ENCODE measurements at regions not wholly inside any gene's neighbourhood (a gene's known extent, or its start where the extent isn't known, plus 50 kb on each side); places are given as distances from the start of the nearest gene placed in this dataset.

DNA sequence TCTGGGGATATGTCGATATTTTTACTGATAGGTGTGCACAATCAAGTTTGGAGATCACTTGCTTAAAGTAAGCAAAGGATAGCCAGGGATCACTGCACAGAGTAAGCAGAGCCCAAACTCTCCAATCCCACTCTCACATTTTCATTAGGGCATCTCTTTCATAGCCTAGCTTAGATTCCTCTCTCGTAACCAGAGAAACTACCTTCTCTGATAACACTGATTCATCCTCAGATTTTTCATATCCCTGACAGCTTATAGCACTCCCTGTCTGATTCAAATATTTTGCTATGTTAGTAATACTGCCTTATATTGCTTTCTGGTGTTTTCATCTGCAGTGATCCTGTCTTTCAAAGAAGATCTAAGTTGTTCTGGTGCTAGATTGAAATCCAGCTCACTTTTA, 123.7 kb downstream of the CBLL2 start:
- DNase-seq: no peak

DNA sequence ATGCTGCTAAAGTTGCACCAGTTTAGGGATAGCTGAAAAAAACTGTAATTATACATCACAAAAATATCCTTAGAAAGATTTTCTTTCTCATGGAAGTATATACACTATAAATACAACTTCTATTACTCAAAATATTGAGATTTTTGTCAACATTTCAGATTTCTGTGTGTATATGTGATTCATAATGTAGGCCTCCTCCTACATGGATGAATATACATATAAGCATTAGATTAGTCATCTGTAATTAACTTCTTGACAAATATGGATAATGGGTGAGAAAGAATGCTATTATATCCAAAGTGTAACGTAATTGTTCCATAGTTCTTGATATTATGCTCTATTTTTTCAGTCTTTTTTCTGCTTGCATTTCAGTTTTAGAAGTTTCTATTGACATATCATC, 124.9 kb downstream of the CBLL2 start:
- no peak for DNase-seq

DNA sequence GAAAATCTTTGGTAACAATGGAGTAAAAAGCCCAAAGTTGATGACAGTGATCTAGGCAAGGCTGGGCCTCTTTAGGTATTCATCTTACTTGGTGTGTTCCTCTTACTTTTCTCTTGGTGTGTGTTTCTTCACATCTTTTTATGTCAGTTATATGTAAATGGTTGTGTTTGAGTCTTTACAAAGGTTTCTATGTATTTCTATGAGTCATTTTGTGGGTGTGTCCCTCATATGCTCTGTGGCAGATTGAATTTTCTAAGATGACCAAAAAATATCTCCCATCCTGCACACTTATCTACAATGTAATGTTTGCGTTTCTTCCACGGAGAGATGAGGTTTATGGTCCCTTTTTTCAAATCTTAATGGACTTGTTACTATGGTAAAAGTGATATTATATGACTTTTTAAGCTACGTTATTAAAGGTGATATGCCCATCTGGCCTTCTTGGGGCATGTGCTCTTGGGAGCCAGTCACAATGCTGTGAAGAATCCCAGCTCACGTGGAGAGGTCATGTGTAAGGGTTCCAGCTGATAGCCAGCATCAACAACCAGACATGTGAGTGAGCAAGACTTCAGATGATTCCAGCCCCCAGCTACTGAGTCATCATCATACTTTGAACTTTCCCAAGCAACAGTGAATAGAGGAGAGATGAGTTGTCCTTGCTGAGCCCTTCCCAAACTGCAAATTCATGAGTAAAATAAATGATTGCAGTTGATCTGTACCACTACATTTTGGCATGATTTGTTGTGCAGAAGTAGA, 126.9 kb downstream of the CBLL2 start:
- no peak for DNase-seq

DNA sequence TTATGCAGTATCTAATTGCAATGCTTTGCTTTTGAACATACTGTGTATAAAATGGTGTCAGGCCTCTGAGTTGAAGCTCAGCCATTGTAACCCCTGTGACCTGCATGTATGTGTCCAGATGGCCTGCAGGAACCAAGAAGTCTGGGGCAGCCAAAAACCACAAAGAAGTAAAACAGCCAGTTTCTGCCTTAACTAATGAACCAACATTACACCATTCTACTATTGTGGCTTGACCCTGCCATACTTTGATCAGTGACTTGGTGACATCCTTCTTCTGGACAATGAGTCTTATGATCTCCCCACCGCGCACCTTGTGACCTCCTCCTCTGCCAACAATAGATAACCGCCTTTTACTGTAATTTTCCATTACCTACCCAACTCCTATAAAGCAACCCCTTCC, 131.6 kb downstream of the CBLL2 start:
- DNase-seq: no peak

DNA sequence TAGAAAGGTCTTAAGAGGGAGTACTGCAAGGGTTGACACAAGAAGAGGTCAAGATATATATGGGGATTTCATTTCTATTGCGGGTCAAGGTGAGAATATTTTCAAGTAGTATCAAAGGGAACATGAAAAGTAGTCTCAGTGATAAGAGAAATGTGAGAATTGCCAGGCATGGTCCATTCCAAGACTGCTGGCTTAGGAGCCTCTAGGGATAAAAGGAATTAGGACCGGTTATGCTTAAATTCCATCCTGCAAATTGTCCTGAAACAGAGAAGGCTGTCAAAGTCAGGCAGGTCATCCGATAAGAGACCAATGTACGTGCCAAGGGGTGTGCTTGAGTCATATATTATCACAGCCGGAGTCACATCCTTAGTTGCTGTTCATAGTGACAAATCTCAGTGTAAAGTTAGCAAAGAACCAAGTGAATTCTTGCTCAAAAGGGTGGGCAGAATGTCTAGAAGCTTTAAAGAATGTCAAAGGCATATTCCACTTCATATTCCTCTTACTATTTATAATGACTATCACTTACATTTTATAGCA, 133.6 kb downstream of the CBLL2 start:
- no peak for DNase-seq

DNA sequence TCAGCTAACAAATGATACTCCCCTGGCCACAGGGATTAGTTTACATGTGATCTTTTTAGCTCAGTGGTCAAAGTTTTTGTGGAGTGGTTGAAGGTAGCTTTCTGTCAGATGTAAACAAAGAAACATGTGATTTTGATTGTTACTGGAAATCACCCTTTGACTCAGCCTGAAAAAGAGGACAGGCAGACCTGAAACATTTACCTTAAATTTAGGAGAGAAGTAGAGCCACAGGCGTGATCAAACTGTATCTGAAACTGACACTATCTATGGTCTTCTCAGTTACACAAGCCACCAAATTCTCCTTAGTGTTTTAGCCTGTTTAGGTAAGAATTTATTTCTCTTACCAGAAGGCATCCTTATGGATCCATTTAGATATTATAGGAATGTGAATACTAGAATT, 136.7 kb downstream of the CBLL2 start:
- no peak for DNase-seq

DNA sequence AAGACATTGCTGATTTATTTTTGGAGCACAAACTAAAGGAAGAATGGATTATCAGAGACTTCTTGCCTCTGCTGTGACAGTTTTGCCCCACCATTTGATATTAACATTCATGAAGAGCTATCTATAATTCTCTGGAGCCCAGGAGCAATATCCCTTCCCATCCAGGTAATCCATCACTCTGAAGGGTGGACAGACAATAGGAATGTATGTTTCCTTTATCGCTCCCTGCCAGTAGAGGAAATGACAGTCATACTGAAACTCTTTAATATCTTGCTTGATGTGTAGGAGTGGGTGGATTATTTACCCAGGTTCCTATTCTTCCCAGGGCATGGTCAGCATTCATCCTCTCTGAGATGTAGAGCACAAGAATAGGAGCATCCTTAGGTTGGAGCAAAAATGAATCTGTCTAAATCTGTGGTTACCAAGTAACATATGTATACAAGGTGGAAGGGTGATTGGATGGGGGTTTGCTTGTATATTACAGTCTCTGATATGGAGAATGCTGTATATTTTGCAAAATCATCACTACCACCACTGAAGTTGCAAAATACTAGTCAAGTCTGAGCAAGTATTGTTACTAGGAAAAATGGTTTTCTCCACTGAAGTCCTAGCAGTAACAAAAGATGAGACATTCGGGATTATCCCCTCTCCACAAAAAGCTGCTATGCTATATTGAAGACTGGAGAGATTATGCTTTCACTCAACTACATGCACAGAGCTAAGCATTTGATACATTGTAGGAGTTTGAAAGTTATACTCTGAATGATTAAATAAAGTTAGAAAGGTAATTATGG, 151.6 kb downstream of the CBLL2 start:
- DNase-seq: no peak

DNA sequence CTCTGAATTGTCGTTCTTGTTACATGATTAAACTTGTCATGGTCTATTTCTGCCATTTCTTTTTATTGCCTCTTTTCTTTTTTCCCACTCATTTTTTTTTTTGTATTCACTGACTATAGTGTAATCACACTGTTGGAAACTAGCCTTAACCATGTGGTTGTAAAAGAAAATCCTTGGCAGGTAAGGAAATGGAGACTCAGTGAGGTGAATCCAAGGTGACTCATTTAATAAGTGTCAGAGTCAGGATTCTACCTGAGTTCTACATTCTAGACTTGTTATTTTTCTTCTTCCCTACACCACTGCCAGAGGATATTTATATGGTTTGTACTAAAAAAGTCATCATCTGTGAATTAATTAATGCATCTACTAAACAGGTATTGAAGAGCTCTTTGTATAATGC, 152.2 kb downstream of the CBLL2 start:
- DNase-seq: no peak

DNA sequence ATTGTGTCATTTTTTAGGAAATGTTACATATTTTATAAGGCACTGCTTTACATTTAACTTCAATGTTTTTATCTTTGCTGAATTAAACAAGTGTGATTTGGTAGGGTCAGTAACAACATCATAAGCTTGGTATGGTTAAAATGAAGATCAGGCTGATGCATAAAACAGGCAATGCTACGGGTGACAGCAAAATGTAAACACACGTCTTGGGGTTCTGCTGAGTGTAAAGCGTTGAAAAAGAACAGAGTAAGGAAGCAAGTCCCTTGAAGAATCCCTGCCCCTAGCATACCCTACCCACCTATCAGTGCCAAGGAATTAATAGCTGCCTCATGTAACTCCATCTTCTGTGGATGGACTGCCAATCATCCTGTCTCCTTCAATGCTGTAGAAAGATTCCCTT, 157.0 kb downstream of the CBLL2 start:
- no peak for DNase-seq

DNA sequence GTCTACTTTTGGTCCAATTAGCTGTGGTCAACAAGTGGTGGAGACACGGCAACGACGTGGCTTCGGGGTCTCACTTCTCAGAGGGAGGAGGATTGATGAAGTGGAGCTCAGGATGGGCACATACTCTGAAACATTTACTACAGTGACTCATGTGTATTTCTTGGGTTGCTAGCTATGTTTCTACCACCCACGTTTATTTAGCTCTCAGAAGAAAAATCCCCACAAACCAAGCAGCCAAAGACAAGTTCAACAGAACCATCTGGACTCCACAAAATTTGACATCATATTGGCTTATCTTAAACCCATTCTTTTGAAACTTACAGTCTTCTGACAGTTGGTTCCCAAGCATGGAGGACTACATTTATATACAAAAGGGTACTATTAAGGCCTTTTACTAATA, 158.0 kb downstream of the CBLL2 start:
- no peak for DNase-seq

DNA sequence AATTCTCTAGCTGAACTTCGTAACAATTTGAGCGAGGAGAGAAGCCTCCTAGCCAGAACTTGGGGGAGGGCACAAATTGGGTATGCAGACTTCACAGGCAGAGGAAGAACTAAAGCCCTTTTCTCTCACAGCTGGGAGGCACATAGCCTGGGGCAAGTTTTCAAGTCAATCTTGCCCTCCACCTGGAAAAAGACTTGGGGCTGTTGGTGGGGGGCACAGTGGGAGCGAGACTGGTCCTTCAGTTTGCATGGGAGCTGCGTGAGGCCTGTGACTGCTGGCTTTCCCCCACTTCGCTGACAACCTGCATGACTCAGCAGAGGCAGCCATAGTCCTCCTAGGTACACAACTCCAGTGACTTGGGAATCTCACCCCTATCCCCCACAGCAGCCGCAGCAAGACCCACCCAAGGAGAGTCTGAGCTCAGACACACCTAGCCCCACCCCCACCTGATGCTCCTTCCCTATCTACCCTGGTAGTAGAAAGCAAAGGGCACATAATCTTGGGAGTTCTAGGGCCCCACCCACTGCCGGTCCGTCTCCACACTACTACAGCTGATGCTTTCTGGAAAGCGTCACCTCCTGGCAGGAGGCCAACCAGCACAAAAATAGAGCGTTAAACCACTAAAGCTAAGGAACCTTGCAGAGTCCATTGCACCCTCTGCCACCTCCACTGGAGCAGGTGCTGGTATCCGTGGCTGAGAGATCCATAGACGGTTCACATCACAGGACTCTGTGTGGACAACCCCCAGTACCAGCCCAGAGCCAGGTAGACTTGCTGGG, 160.8 kb downstream of the CBLL2 start:
- DNase-seq: no peak

DNA sequence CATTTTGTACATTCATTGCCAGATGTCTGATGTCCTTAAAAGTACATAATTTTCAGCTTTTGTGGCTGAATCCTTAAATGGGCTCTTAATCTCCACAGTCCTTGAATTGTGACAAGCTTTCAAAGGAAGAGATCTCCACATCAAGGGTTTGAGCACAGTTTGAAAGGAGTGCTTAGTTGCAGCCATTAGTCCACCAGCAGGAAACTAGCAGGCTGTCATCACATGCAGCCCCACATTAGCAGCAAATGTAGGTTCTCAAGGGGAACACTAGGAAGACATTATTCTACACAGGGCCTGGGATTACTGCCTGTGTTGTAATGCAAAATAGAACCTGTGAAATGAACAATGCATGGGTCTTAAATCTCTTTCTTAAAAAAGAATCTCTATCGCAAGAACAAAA, 173.2 kb downstream of the CBLL2 start:
- DNase-seq: no peak

DNA sequence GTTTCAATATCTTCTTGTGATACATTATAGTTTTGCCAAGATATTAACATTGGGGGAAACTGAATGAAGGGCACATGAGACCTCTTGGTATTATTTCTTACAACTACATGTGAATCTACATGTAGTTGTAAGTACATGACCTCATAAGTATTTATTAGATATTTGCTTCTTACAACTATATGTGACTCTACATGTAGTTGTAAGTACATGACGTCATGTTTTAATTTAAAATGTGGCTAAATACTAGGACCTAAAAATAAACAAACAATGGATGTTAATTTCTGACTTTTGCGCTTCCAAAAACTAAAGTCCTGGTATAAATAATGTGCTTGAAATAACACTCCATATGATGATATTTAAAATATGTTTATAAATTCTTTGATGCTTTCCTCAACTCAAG, 190.2 kb downstream of the CBLL2 start:
- DNase-seq: no peak

DNA sequence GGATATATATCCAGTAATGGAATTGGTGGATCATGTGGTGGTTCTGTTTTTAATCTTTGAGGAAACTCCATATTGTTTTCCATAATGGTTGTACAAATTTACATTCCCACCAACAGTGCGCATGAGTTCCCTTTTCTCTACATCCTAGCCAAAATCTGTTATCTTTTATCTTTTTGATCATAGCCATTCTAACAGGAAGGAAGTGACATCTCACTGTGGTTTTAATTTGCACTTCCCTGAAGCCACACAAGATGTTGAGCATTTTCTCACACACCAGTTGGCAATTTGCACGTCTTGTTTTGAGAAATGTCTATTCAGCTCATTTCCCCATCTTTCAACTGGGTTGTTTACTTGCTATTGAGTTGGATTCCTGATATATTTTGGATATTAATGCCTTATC, 194.9 kb downstream of the CBLL2 start:
- DNase-seq: no peak

DNA sequence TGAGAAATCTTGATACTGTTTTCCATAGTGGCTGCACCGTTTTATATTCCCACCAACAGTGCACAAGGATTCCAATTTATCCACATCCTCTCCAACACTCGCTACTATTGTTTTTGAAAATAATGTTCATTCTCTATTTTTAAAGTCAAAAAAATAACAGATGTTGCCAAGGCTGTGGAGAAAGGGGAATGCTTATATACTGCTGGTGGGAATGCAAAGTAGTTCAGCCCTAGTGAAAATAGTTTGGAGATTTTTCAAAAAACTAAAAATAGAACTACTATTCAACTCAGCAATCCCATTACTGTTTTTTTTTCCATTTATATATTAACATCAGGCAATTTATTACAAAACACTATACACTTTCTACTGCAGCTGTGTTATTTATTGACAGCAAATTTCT, 208.7 kb downstream of the CBLL2 start:
- no peak for DNase-seq

DNA sequence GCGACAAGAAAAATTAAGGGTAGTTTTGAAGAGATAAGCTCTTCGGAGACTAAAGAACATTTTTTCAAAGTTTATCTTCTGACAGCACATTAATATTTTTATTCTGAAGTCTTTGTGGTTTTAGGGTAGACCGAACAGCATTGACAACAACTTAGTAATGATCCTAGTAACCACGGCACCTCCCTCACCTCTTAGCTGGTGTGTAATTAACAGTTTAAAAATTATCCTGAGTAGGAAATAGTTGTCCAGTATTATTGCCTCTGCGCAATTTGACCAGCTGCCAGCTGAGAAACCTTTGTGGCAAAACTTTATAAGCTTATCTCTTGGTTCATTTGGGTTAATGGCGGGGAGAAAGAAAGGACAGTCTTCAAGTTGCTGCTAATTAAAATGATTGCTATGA, 213.6 kb downstream of the CBLL2 start:
- DNase-seq: no peak

DNA sequence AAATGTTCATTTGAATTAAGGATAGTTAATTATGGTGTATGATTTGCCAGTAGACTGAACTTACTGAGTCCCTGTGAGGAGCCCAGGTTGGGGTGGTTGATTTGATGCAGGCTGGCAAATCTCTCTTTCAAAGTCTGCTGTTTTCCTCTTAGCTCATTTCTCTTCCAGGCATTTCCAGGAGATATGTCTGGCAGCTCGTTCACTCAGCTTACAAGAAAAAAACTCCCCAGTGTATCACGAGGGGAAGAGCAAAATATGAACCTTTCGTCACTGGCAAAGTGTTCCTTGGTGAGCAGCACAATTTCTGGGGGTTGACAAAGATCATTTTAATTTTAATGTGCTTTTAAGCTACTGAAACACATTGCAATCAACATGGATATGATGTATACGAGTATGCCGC, 244.2 kb downstream of the CBLL2 start:
- DNase-seq: no peak

DNA sequence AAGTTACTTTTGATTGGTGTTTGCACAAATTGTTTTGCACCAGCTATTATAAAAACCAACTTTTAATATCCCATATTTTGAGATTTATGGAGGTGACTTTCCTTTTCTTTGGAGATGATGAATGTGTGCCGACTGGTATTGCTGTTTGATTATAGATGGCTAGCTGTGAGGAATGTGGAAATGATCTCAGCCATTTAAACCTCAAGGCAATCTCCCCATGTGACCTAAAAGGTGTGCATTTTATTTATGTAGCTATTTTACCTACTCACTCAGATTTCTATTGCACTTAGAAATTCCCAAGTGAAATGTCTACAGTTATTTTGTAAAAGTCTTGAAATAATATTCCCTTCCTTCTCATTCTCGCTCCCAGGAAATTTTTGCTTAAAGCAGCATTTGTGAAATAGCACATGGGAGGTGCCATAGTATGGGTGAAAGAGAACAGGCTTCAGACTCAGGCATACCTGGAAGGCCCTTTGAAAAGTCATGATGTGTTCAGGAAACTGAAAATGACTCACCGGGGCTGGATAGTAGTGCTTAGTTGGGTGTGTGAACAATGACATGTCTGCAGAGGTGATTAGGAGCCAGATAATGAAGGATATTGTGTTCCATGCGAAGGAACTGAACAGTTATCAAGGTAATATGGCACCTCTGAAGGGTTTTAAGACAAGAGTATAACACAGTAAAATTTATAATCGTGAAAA, 247.6 kb downstream of the CBLL2 start:
- DNase-seq: no peak

DNA sequence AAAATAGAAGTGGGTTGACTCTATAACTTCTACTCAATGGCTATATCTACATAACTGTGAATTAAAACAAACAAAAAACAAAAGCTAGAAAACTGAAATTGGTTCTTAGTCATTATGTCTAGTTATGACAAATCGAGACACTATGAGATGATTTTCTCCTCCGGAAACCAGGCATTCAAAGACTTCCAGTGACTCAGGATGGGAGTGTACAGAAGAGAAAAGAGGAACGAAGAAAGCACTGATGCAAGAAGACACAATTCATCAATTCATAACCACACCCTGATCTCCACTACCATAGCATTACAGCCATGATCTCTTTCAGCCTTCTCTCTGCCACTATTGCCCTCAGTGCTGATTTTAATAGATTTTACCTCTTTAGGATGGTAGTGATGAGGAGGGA, 253.6 kb downstream of the CBLL2 start:
- no peak for DNase-seq

DNA sequence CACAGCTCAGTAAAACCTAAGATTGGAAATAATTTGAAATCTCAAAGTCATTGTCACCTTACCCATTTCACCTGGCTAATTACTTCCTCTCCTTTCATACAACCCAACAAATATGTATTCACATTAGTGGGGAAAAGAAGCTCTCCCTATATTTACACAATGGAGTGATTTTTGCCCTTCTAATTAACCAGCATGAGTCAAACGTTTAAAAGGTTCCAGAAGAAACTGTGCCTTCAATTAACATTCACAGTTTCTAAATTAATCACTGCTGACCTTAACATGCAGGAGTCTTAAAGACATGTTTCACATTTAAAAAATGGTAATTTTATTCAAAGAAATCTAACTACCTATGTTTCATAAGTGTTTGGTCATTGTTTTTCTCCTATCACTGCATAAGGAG, 254.6 kb downstream of the CBLL2 start:
- DNase-seq: no peak

DNA sequence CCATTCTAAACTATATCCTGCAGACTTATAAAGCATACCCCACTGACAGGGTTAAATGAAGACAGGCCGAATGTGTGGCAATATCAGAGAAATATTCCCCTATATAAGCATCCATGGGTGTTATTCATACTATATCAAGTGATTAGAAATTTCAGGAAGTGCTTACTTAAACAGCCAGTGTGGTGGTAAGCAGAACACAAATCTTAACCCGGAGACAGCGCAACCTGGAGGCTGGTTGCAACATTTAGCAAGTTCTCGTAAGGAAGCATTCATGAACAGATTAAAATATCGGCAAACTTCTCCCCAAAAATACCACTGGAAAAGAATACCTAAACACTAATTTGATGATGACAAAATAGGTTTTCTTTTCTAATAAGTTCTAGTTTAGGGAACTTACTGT, 261.2 kb downstream of the CBLL2 start:
- no peak for DNase-seq

DNA sequence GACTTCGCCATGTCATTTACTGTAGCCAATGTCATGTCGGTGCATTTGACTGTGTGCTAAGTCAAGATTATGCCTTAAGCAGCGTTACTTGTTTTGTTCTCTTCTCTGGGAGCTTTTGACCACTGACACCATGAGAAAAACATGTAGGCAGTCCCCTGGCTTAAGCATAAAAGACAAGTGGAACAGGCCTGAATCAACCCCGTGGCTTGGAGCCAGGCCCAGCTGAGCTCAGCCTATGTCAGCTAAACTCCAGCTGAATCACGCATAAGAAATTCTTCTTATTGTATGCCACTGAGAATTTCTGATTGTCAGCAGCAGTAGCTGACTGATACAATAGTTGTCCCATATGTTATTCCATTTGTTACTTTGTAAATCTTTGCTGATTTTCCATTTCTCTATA, 261.9 kb downstream of the CBLL2 start:
- no peak for DNase-seq

DNA sequence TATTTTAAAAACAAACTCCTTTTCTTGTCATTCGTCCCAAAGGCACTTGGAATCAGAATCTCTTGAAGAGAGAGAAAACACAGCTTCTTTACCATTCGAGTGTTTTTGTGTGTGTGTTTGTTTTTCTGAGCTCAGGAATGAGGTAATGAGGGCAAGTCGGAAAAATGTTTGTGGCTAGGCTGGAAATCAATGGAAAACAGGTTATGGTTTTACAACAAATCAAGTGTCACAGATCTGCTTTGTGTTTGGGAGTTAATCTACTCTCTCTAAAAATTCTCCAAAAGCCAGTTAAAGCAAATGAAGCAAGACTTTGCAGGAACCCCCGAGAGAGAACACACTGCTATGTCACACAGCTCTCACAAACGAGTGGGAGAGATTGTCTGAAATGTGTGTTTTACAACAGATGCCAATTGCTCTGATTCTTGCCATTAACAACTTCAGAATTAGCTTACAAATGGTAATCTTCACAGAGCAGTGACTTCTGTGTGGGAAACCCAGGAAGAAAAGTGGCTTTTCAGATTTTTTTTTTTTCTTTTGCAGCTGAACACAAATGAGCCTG, 264.1 kb downstream of the CBLL2 start:
- DNase-seq: no peak

Data from activated CD4-positive, alpha-beta T cell treated with anti-CD3 and anti-CD28 coated beads for 1 hour (primary cell).